Right lobe of liver (tissue), 6 donors: ENCODE measurements at regions not wholly inside any gene's neighbourhood (a gene's known extent, or its start where the extent isn't known, plus 50 kb on each side); places are given as distances from the start of the nearest gene placed in this dataset.

ENCODE experiments used
- ATAC-seq, 4 donors: fragments of 200-7000 bp; cut with Tn5 transposase; one replicate each; pipeline ENCODE4 v1.9.1; 2020; ENCODE audit warnings: mild to moderate bottlenecking in 4 of 4, moderate library complexity in 4 of 4
- DNase-seq, 3 donors: peaks; one replicate each; pipeline ENCODE4 v3.0.0-alpha.2; 2020
- H3K27ac ChIP-seq, 3 donors: fragments of 200-600 bp; one replicate each; pipeline ENCODE4 v1.8.0; 2022
- H3K27me3 ChIP-seq, 2 donors: fragments of 200-600 bp; one replicate each; pipeline ENCODE4 v1.8.0; 2022
- H3K36me3 ChIP-seq, 4 donors: fragments of 200-600 bp; sonication (generic) in 1 of 4; one replicate each; pipeline versions ENCODE4 v1.5.1 to v1.8.0; 2017 to 2022; ENCODE audit warnings: control low read depth in 1 of 4
- H3K4me1 ChIP-seq, 4 donors: fragments of 200-600 bp; sonication (generic) in 1 of 4; one replicate each; pipeline versions ENCODE4 v1.5.1 to v1.8.0; 2017 to 2022; ENCODE audit warnings: control low read depth in 1 of 4
- H3K4me3 ChIP-seq, 3 donors: fragments of 200-600 bp; one replicate each; pipeline ENCODE4 v1.8.0; 2022
- H3K9me3 ChIP-seq, 4 donors: fragments of 200-600 bp; sonication (generic) in 1 of 4; one replicate each; pipeline versions ENCODE4 v1.5.1 to v1.8.0; 2017 to 2022; ENCODE audit warnings: control low read depth in 1 of 4
- POLR2A ChIP-seq: fragments of 450-650 bp; IDR thresholded peaks from one replicate; pipeline ENCODE4 v1.6.1; 2017; ENCODE audit warnings: antibody characterized with exemption, mild to moderate bottlenecking
- WGBS: methylation state at CpG from one replicate; pipeline ENCODE4 v1.1.6; 2018; ENCODE audit warnings: low coverage, low lambda C conversion rate; ENCODE audit not compliant: insufficient coverage; ENCODE audit errors: missing lambda C conversion rate; 5-methylcytosine and 5-hydroxymethylcytosine counted together
- intact Hi-C, 2 donors: fragments of 100-400 bp; cut with DNase I; formaldehyde crosslinking; loops; one replicate each; pipeline versions ENCODE4 v1.11.2 to v1.14.1; 2022
- TF ChIP-seq, protein P1 (sequence below), 4 donors: fragments of 200-600 bp in 3 of 4; fragments of 450-650 bp in 1 of 4; IDR thresholded peaks; one replicate each; pipeline versions ENCODE4 v1.5.1 to v1.8.0; 2016 to 2022; ENCODE audit warnings: antibody characterized with exemption in 4 of 4, mild to moderate bottlenecking in 2 of 4
- donor health status: DM: no; HTN: yes; CAD: no.
- donor health status: DM: no; HTN: no; CAD: no.
- donor health status: DM: no; HTN: no; CAD: no.
- donor health status: DM: no; HTN: yes; CAD: no.
- donor health status: DM: no; HTN: yes; CAD: no.

DNA sequence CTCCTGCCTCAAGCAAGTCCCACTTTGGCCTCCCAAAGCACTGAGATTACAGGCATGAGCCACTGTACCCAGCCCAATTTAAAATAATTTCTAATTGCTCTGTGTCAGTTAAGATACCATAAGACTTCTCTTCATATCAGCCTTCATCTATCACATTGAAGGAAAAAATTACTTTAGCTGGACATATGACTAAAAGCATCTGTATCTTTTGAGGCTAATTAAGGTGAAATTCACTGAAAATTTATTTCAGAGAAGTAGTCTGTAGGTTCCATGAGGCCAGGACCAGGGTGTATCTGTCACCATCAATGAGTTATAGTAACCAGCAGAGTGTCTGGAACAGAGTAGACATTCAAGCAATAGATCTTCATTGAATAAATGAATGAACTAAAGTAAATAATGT is 205.2 kb upstream of the PHYHIPL start:
- no peak overlapping the region for H3K27ac ChIP-seq
- no peaks in the 10 kb centered on the region for H3K27me3 ChIP-seq
- ATAC-seq = no peak
- no peak for DNase-seq
- H3K9me3 ChIP-seq = no peaks in the 10 kb centered on the region
- intact Hi-C loops = no loop called here
- no peak overlapping the region for H3K4me3 ChIP-seq
- no peaks in the 10 kb centered on the region for H3K36me3 ChIP-seq
- peaks cover 0 to 16% (median 0%) of the 10 kb centered on the region in 4 donors for H3K4me1 ChIP-seq
- TF ChIP-seq, protein P1, sequence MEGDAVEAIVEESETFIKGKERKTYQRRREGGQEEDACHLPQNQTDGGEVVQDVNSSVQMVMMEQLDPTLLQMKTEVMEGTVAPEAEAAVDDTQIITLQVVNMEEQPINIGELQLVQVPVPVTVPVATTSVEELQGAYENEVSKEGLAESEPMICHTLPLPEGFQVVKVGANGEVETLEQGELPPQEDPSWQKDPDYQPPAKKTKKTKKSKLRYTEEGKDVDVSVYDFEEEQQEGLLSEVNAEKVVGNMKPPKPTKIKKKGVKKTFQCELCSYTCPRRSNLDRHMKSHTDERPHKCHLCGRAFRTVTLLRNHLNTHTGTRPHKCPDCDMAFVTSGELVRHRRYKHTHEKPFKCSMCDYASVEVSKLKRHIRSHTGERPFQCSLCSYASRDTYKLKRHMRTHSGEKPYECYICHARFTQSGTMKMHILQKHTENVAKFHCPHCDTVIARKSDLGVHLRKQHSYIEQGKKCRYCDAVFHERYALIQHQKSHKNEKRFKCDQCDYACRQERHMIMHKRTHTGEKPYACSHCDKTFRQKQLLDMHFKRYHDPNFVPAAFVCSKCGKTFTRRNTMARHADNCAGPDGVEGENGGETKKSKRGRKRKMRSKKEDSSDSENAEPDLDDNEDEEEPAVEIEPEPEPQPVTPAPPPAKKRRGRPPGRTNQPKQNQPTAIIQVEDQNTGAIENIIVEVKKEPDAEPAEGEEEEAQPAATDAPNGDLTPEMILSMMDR (IDR thresholded peaks at IDR 0.05) = no peak
- no peak for TF ChIP-seq POLR2A

DNA sequence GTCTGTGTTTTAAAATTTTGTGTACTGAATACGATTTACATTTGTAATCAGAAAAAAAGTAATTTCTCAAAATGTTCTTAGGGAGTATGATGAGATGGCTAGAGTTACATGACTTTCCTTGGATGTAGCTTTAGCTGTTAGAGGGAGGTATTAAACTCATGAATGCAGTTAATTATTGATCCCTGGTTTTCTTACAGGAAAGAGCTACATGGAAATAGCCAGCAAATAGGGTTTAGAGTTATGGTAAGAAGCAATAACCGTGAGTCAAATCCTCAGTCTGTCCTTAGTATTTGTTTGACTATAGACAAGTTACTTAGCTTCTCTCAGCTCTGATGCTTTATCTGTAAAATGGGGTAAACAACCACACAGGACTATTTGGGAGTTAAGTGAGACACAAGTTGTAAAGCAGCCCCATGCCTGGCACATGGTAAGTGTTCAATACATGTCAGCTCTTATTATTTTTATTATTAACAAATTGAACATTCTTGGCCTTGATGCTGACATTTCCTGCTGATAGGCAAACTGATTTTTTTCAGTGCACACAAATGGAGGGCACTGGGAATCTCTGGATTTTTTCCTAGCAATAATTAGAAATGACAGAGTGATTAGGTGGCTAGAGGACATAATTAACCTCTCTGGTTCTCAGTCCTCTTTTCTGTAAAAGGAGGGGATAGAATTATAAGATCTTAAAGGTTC is 204.5 kb upstream of the PHYHIPL start:
- Histone ChIP-seq H3K9me3 (no peaks in the 10 kb centered on the region), H3K27ac (no peak overlapping the region), H3K4me1 (peaks cover 0 to 22% (median 0%) of the 10 kb centered on the region in 4 donors), H3K27me3 (no peaks in the 10 kb centered on the region), H3K36me3 (no peaks in the 10 kb centered on the region), H3K4me3 (no peak overlapping the region)
- no peak for TF ChIP-seq POLR2A
- TF ChIP-seq, protein P1 (IDR thresholded peaks at IDR 0.05) = no peak
- ATAC-seq (no peak), DNase-seq (no peak)
- intact Hi-C loops = no loop called here
- WGBS = 45% methylated on average over 2 of the region's 2 CpGs

DNA sequence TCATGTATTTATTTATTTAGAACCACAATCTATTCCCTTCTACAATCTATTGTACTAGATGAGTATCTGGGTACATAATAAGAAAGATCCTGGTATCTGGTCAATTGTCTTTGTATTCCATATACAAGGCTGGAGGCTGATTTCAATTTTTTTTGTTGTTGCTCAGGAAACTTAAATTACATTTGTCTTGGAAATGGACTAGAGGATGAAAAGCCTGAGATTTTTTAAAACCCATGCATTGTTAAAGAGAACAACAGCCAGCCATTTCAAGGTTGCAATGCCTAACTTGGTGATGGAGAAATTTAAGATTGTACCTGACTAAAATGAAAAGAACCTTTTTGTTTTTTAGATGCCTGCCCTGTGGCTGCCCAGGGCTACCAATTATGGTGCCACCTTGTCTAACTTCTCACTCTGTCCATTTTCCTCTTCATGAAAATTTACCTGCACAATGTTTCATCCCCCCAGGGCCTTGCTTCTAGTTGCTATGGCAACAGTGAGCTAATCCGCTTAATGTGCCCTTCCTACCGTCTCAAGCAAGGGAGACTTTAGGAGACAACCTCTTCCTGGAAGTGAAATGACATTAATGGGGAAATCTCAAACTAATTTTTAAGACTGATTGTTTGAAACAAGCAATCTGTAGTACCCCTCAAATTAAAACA is 203.7 kb upstream of the PHYHIPL start:
- intact Hi-C loops = no loop called here
- no peak for TF ChIP-seq POLR2A
- TF ChIP-seq, protein P1 (IDR thresholded peaks at IDR 0.05) = no peak
- no peaks in the 10 kb centered on the region for H3K9me3 ChIP-seq
- H3K4me3 ChIP-seq = no peak overlapping the region
- no peak overlapping the region for H3K27ac ChIP-seq
- H3K4me1 ChIP-seq = peaks cover 0 to 16% (median 0%) of the 10 kb centered on the region in 4 donors
- WGBS = 88% methylated on average over 2 of the region's 2 CpGs
- ATAC-seq = no peak
- H3K27me3 ChIP-seq = no peaks in the 10 kb centered on the region
- DNase-seq = no peak
- no peaks in the 10 kb centered on the region for H3K36me3 ChIP-seq

DNA sequence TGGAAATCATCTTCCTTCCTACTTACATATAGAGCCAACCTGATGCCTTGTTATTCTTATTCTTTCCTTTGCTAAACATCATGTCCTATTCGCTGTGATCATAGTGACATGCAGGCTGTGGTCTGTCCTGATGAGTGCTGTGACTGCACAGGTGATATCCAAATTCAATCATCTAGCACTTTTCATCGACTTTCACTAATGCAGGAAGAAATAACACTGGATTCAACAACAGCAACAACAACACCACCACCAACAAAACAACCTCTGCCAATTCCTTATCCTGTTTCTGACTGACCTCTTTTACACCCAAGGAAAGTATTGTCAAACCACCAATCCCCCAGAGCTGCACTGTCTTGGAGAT is 203.2 kb upstream of the PHYHIPL start:
- peaks cover 0 to 12% (median 0%) of the 10 kb centered on the region in 4 donors for H3K4me1 ChIP-seq
- no peak overlapping the region for H3K4me3 ChIP-seq
- WGBS = 84% methylated on average over 2 of the region's 2 CpGs
- no peak for ATAC-seq
- DNase-seq = no peak
- no peaks in the 10 kb centered on the region for H3K36me3 ChIP-seq
- H3K27ac ChIP-seq = no peak overlapping the region
- H3K9me3 ChIP-seq = no peaks in the 10 kb centered on the region
- H3K27me3 ChIP-seq = no peaks in the 10 kb centered on the region
- intact Hi-C loops = no loop called here
- TF ChIP-seq, protein P1 (IDR thresholded peaks at IDR 0.05) = no peak
- TF ChIP-seq POLR2A = no peak
